Breast epithelium (tissue), 3 donors: ENCODE measurements at regions not wholly inside any gene's neighbourhood (a gene's known extent, or its start where the extent isn't known, plus 50 kb on each side); places are given as distances from the start of the nearest gene placed in this dataset.

Experiments used
- POLR2A ChIP-seq: fragments of 450-650 bp; IDR thresholded peaks from one replicate; pipeline ENCODE4 v1.6.1; 2016; ENCODE audit warnings: antibody characterized with exemption, mild to moderate bottlenecking, moderate library complexity
- POLR2AphosphoS5 ChIP-seq, 3 donors: sonication (generic); formaldehyde crosslinking; IDR thresholded peaks; one replicate each; pipeline ENCODE4 v1.6.1; 2017; ENCODE audit warnings: antibody characterized with exemption in 3 of 3
- TF ChIP-seq, protein P1 (sequence below), 3 donors: fragments of 450-650 bp; IDR thresholded peaks; one replicate each; pipeline ENCODE4 v1.5.1; 2016 to 2017; ENCODE audit warnings: antibody characterized with exemption in 3 of 3, mild to moderate bottlenecking in 3 of 3, moderate library complexity in 3 of 3

GRCh38 chr2:122851972-122852531, 1096.6 kb downstream of the TSN start:
- TF ChIP-seq, protein P1, sequence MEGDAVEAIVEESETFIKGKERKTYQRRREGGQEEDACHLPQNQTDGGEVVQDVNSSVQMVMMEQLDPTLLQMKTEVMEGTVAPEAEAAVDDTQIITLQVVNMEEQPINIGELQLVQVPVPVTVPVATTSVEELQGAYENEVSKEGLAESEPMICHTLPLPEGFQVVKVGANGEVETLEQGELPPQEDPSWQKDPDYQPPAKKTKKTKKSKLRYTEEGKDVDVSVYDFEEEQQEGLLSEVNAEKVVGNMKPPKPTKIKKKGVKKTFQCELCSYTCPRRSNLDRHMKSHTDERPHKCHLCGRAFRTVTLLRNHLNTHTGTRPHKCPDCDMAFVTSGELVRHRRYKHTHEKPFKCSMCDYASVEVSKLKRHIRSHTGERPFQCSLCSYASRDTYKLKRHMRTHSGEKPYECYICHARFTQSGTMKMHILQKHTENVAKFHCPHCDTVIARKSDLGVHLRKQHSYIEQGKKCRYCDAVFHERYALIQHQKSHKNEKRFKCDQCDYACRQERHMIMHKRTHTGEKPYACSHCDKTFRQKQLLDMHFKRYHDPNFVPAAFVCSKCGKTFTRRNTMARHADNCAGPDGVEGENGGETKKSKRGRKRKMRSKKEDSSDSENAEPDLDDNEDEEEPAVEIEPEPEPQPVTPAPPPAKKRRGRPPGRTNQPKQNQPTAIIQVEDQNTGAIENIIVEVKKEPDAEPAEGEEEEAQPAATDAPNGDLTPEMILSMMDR (IDR thresholded peaks at IDR 0.05), result no peak
- no peak for TF ChIP-seq POLR2A
- TF ChIP-seq POLR2AphosphoS5 (IDR thresholded peaks at IDR 0.05), result no peak
